HG03521 (cell line): ENCODE measurements at regions not wholly inside any gene's neighbourhood (a gene's known extent, or its start where the extent isn't known, plus 50 kb on each side); places are given as distances from the start of the nearest gene placed in this dataset.

Experiments used
- ATAC-seq: cut with Tn5 transposase; IDR thresholded peaks from one replicate; pipeline ENCODE4 v1.9.1; 2021; ENCODE audit warnings: mild to moderate bottlenecking, moderate library complexity; ENCODE audit not compliant: unreplicated experiment

- no peak for ATAC-seq
Observed at GRCh38 chr4:148823419-148823769, 381.2 kb upstream of the NR3C2 start.

DNA sequence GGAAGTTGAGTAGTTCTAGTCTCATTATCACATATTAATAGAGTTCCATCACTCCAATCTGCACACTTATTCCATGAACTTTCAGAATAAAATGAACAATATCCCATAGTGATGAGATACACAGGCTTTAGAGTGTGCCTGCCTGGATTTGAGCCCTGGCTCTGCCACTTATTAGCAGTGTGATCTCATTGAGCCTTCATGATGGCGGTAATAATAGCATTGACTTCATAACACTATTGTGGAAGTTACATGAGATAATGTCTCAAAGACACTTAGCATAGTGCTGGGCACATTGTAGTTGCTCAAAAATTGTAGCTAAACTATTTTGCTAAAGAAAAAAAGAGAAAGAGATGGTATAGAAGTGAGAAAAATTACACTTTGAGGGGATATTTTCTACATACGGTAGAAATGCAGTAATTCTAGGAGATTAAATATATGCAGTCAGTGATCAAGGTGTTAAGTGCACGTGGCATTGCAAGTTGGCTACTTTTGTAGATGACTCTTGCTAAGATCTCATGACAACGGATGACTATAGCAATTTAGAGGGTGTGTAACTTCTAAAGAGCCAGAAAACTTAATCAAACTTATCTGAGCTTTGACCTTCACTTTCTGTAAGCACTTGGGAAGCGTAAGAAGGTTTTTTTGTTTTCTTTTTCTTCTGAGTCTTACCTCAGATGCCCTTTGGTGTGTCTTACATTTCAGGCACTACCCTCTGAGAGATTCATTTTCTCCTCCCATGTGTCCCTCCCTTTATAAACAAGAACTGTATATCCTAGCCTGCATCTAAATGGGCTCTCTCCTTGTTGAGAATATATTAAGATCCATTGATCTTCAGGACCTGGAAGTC, 380.6 kb upstream of the NR3C2 start:
- no peak for ATAC-seq

GRCh38 chr4:148814030-148814429, 371.8 kb upstream of the NR3C2 start:
- ATAC-seq: no peak

DNA sequence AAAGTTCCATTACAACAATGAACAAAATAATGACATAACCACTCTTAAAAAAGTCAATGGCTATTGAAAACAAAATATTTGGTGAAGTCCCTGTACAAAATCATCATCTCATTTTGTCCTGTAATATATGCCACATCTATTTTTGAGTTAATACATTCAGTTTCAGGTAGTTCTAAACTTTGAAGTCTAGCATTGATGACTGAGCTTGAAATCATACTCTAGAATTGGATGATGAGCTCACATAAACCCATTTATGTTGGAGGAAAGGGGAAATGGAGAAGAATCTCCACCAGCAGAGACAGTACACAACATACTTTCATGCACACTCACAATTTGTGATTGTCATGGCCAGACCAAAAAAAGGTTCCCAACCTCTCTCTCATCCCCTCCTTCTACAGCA, 371.1 kb upstream of the NR3C2 start:
- no peak for ATAC-seq

DNA sequence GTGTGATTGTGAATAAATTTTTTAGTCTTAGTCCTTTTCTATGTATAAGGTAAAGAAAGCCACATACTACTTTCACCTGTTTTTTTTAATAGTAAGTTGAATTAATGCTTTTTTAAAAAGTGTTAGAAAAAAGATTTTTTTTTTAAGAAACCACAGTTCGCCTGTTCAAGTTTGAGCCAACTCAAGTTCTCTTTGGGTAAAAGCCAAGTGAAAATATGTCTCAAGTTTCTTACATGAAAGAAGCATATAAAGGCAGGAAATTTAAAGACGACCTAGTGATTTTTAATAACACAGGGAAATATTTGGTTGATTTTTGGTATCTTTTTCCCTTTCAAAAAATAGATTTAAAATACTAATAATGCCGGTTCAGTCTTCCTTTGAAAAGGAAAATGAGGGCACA, 369.9 kb upstream of the NR3C2 start:
- ATAC-seq: no peak

GRCh38 chr4:148810461-148810860, 368.2 kb upstream of the NR3C2 start:
- ATAC-seq: no peak

DNA sequence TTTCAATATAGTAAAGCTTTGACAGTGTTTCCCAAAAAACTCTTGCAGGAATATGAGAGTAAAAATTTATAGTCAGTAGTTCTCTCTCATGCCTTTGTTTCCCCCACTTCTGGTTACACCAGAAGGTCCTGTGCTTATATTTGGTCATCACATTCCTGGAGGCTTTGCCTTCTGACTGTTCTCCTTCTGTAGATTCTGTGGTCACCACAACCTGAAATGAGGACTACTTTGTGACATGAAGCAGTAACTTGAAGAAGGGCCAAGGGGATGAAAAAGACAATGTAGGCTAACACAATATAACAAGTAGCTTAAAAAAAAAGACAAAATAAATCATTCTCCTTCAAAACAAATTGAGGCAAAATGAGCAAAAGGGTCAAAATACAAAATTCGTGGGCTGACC, 366.2 kb upstream of the NR3C2 start:
- no peak for ATAC-seq

DNA sequence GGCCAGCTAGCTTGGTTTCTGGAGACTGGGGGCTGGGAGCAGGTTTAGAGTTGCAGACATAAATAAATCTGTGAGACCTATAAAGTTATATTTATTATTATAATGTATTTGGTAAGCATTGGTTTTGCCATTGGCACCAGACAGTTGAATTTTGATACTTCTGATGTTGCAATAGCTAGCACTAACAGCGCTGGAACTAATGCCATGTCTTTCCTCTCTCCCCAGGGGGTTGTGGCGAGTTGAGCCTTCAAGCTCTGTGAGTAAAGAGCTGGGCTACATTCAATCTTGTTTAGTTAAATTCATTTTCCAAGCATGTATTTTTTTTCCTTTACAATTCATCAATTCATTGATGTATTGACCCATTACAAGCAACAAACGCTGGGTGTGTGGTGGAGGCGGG, 358.7 kb upstream of the NR3C2 start:
- no peak for ATAC-seq

- ATAC-seq: no peak
Observed at GRCh38 chr4:148800336-148800885, 358.2 kb upstream of the NR3C2 start.

GRCh38 chr4:148795156-148795864, 353.1 kb upstream of the NR3C2 start:
- no peak for ATAC-seq

DNA sequence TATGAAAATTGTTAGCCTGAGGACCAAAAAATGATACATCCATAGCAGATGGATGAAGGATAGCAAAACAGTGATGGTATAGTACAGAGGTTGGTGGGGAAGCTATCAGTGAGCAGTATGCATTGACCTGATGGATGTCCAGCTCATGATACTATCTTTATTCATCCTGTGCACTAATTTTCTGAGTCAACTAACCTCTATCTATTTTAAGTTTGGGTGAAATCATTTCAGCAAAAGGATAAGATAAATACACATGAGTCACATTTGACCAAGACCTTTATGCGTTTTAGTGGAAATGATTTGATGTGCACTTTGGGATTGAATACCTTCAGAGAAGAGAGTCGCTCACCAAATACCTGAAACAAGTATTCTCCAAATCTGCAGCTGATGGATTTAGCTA, 351.0 kb upstream of the NR3C2 start:
- no peak for ATAC-seq

GRCh38 chr4:148790691-148791090, 348.5 kb upstream of the NR3C2 start:
- ATAC-seq: no peak

- no peak for ATAC-seq
Observed at GRCh38 chr4:148790246-148790645, 348.0 kb upstream of the NR3C2 start.

DNA sequence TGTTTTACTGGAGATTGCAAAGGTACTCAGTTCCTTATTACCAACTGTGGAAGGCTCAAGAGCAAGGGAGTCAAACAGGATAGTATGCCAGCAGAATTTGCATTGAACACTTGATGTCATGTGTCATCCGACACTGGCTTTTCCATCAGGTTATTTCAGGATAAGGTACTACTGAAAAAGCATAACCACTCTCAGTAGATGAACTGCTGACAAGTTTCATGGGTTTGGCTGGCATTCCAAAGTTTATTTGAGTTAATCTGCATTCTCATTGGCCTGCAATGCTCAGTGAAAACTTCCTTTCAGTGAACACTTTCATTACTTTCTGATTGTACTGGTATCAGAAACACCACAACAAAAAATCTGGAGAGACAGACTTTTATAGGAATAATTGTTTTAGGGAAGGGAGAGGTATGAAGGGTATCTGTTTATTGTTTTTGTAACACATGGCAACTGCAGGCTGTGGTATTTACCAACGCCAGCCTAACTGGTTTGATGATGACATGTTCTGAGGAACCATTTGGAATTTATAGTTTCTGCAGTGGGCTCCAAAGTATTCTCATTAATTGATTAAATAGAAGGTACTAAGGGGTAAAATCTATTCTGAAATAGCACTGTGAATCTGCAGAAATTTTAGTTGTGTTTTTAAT, 345.7 kb upstream of the NR3C2 start:
- ATAC-seq: no peak

DNA sequence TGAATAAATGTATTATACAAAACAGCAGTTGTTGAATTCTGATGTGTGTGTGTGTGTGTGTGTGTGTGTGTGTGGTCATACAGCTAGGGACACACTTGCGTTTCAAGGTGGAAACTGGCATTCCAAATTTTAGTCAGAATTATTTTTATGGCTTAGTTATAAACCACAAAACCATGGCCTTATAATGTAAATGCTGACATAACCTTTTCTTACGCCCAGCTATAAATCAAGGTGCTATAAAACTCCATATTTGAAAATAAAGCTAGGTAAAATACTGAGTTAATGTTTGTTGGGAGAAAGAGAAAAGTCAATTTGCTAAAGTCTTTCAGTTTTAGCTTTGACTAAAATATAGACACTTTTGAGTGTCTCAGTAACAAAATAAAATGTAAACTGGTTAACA, 345.1 kb upstream of the NR3C2 start:
- ATAC-seq: no peak

DNA sequence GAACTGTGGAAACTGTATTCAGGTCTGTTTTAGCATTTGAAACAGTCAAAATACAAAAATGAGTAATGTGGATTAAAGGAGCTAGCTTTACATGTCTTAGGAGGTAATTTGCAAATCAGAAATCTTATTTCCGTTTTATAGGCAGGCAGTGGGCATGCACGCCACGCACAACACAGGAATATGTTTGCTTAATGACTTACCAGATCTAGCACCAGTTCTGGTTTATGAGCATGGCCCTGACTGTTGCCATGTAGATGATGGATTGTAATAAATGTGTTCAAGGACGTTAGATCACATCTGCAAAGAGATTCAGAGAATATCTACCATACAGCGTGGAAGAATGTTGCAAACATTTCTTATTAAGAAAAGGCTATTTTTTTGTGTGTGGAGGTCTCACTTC, 344.5 kb upstream of the NR3C2 start:
- ATAC-seq: no peak

GRCh38 chr4:148782284-148782683, 340.1 kb upstream of the NR3C2 start:
- no peak for ATAC-seq

DNA sequence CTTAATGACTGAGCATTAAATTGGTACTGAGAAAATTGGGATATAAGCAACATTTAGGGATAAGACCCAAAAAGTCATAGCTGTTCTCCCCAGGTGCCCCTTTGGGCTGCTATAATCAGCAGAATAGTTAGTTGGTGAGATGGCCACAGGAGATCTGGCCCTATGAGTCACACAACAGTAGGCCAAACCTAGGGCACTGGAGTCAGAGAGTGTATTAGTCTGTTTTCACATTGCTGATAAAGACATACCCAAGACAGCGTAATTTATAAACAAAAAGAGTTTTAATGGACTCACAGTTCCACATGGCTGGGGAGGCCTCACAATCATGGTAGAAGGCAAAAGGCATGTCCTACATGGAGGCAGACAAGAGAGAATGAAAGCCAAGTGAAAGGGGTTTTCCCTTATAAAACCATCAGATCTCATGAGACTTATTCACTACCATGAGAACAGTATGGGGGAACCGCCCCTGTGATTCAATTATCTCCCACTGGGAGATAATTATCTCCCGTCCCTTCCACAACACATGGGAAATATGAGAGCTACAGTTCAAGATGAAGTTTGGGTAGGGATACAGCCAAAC, 338.3 kb upstream of the NR3C2 start:
- ATAC-seq: no peak

DNA sequence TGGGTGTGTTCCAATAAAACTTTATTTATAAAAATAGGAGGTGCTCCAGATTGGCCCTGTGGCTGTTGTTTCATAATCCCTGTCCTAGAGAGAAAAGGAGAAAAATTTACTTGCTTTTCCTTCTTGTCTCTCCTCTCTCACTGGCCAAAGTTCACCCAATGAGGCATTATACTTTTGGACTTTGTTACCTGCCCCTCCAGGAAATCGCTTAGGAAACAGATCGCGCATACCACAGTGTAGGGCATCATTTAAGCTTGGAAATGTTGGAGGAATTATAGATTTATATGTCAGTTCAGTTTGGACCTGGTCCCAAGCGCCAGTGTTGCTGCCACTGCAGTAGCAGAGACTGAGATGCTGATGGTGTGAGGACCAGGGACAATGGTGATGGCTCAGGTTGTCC, 337.6 kb upstream of the NR3C2 start:
- no peak for ATAC-seq

GRCh38 chr4:148778980-148779675, 336.9 kb upstream of the NR3C2 start:
- ATAC-seq: no peak

DNA sequence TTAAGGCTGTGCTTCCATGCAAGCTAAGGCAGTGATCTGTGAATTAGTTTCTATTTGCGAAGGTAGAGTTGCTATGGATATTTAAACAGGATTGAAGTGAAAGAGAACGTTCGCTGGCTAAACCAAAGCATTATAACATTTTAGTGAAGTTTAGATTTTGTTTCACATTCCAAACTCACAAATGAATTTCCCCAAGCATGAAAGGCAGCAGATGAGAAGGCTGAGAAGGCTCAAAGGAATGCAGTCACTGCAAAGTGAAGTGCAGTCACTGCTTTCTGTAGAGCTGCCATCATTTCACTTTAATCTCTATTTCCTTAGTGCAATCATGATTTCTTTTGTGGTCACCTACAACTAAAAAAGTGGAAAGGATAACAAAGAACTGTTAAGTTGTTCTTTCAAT, 334.7 kb upstream of the NR3C2 start:
- no peak for ATAC-seq
